Ishikawa (cell line): ENCODE measurements at regions not wholly inside any gene's neighbourhood (a gene's known extent, or its start where the extent isn't known, plus 50 kb on each side); places are given as distances from the start of the nearest gene placed in this dataset.

Source experiments
- CEBPB ChIP-seq: IDR thresholded peaks from 2 replicates; pipeline ENCODE4 v1.6.1; 2012
- CREB1 ChIP-seq: IDR thresholded peaks from 2 replicates; pipeline ENCODE4 v1.6.1; 2012; ENCODE audit warnings: low read depth
- EGR1 ChIP-seq: IDR thresholded peaks from 2 replicates; pipeline ENCODE4 v1.6.1; 2012
- EP300 ChIP-seq: IDR thresholded peaks from 2 replicates; pipeline ENCODE4 v1.6.1; 2012; ENCODE audit warnings: borderline replicate concordance
- FOXM1 ChIP-seq: IDR thresholded peaks from 2 replicates; pipeline ENCODE4 v1.6.1; 2012; ENCODE audit warnings: low read depth, borderline replicate concordance
- NFIC ChIP-seq: IDR thresholded peaks from 2 replicates; pipeline ENCODE4 v1.6.1; 2012
- RAD21 ChIP-seq: IDR thresholded peaks from 2 replicates; pipeline ENCODE4 v1.6.1; 2012; ENCODE audit warnings: low read depth
- REST ChIP-seq: IDR thresholded peaks from 2 replicates; pipeline ENCODE4 v1.6.1; 2012; ENCODE audit warnings: low read depth, mild to moderate bottlenecking
- TAF1 ChIP-seq: IDR thresholded peaks from 2 replicates; pipeline ENCODE4 v1.6.1; 2012; ENCODE audit warnings: low read depth, mild to moderate bottlenecking
- TCF12 ChIP-seq: IDR thresholded peaks from 2 replicates; pipeline ENCODE4 v1.6.1; 2012; ENCODE audit warnings: low read depth
- TEAD4 ChIP-seq: IDR thresholded peaks from 2 replicates; pipeline ENCODE4 v1.6.1; 2012
- YY1 ChIP-seq: IDR thresholded peaks from 2 replicates; pipeline ENCODE4 v1.6.1; 2012; ENCODE audit warnings: low read depth
- ZBTB7A ChIP-seq: IDR thresholded peaks from 2 replicates; pipeline ENCODE4 v1.6.1; 2012; ENCODE audit warnings: low read depth
- TF ChIP-seq, protein P1 (sequence below): IDR thresholded peaks from 2 replicates; pipeline ENCODE4 v1.6.1; 2012
- TF ChIP-seq, protein P2 (sequence below): IDR thresholded peaks from 2 replicates; pipeline ENCODE4 v1.6.1; 2012

GRCh38 chr1:30507401-30508174, 215.8 kb downstream of the MATN1 start:
- no peak for TF ChIP-seq EP300
- TF ChIP-seq EGR1: no peak
- TF ChIP-seq TCF12: no peak
- TF ChIP-seq TEAD4: no peak
- TF ChIP-seq RAD21: no peak
- no peak for TF ChIP-seq ZBTB7A
- TF ChIP-seq CEBPB: no peak
- TF ChIP-seq REST: no peak
- TF ChIP-seq, protein P1, sequence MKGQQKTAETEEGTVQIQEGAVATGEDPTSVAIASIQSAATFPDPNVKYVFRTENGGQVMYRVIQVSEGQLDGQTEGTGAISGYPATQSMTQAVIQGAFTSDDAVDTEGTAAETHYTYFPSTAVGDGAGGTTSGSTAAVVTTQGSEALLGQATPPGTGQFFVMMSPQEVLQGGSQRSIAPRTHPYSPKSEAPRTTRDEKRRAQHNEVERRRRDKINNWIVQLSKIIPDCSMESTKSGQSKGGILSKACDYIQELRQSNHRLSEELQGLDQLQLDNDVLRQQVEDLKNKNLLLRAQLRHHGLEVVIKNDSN: no peak

DNA sequence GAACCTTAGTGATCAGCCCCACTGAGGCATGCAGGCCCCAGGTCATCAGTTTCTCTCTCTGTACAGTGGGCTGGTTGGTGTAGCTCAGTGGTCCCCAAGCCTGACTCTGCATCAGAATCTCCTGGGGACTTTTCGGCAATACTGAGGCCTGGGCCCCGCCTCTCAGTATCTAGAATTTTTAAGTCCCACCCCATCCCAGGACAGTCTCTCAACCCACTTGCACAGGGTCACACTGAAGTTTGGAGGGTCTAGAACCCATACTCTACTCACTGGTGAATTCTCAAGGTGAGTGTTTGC, 216.4 kb downstream of the MATN1 start:
- TF ChIP-seq NFIC (no peak), ZBTB7A (no peak), TAF1 (no peak), RAD21 (no peak), TCF12 (no peak), CEBPB (no peak), YY1 (no peak), CREB1 (no peak), REST (no peak)
- TF ChIP-seq, protein P1: no peak
- TF ChIP-seq, protein P2, sequence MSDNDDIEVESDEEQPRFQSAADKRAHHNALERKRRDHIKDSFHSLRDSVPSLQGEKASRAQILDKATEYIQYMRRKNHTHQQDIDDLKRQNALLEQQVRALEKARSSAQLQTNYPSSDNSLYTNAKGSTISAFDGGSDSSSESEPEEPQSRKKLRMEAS: no peak

- TF ChIP-seq FOXM1 (no peak), TAF1 (no peak), RAD21 (no peak), CEBPB (no peak)
Measured at GRCh38 chr1:30506291-30507015, 216.9 kb downstream of the MATN1 start.

- TF ChIP-seq EP300 (no peak), CEBPB (no peak), NFIC (no peak), CREB1 (no peak), ZBTB7A (no peak), REST (no peak), TCF12 (no peak), FOXM1 (no peak)
- TF ChIP-seq, protein P2: no peak
- TF ChIP-seq, protein P1: no peak
Measured at GRCh38 chr1:30505853-30506252, 217.5 kb downstream of the MATN1 start.
